PC-9 (cell line): ENCODE measurements at regions not wholly inside any gene's neighbourhood (a gene's known extent, or its start where the extent isn't known, plus 50 kb on each side); places are given as distances from the start of the nearest gene placed in this dataset.

ENCODE experiments used
- BruUV-seq: library from RNA; stranded (reverse); fragments of 400-500 nt; replicated peaks from 2 replicates; lab custom pipeline; 2021; lab: Mats Ljungman, UMichigan
- CTCF ChIA-PET: fragments of 300-600 bp; sonication (Branson Sonifier 250); formaldehyde crosslinking; loops from one replicate; lab custom pipeline; 2022; ENCODE audit warnings: antibody characterized with exemption; lab: Charles Lee
- POLR2A ChIA-PET: fragments of 300-600 bp; sonication (Branson Sonifier 250); formaldehyde crosslinking; loops from one replicate; lab custom pipeline; 2022; ENCODE audit warnings: antibody characterized with exemption; ENCODE audit not compliant: unreplicated experiment; lab: Charles Lee
- DNase-seq, 2 experiments: peaks; one replicate each; pipeline versions ENCODE4 v3.0.0 to v3.0.0-alpha.2; 2015 to 2022; ENCODE audit warnings: mixed read lengths in 1 of 2
- H2AFZ ChIP-seq: fragments of 200-600 bp; sonication (generic); 2 replicates; pipeline ENCODE4 v1.8.1; 2017; ENCODE audit warnings: antibody characterized with exemption
- H3F3A ChIP-seq: fragments of 200-600 bp; sonication (generic); 2 replicates; pipeline ENCODE4 v1.8.1; 2017; ENCODE audit warnings: antibody characterized with exemption, mild to moderate bottlenecking, low read depth; ENCODE audit not compliant: insufficient read depth
- H3K27ac ChIP-seq: fragments of 200-600 bp; sonication (generic); 2 replicates; pipeline ENCODE4 v1.6.1; 2016; ENCODE audit warnings: mixed run types
- H3K27me3 ChIP-seq: fragments of 200-600 bp; sonication (generic); 2 replicates; pipeline ENCODE4 v1.6.1; 2016; ENCODE audit warnings: low read depth, mixed run types; ENCODE audit not compliant: insufficient read depth
- H3K36me3 ChIP-seq: fragments of 200-600 bp; sonication (generic); 2 replicates; pipeline ENCODE4 v1.6.1; 2016; ENCODE audit warnings: low read depth, mixed run types
- H3K4me1 ChIP-seq: fragments of 200-600 bp; sonication (generic); replicated peaks from 2 replicates; pipeline ENCODE4 v1.6.1; 2016; ENCODE audit warnings: mixed run types; ENCODE audit not compliant: insufficient read depth
- H3K4me2 ChIP-seq: fragments of 200-600 bp; sonication (generic); 2 replicates; pipeline ENCODE4 v1.6.1; 2017; ENCODE audit warnings: mixed run types
- H3K4me3 ChIP-seq: fragments of 200-600 bp; sonication (generic); 2 replicates; pipeline ENCODE4 v1.6.1; 2016; ENCODE audit warnings: mixed run types
- H3K79me2 ChIP-seq: fragments of 200-600 bp; sonication (generic); 2 replicates; pipeline ENCODE4 v1.6.1; 2017; ENCODE audit warnings: low read depth, mixed run types
- H3K9me2 ChIP-seq: fragments of 200-600 bp; sonication (generic); 2 replicates; pipeline ENCODE4 v1.8.1; 2017; ENCODE audit warnings: mild to moderate bottlenecking; ENCODE audit not compliant: insufficient read depth
- H3K9me3 ChIP-seq: fragments of 200-600 bp; sonication (generic); 2 replicates; pipeline ENCODE4 v1.8.1; 2016; ENCODE audit warnings: low read depth; ENCODE audit not compliant: insufficient read depth
- H4K20me1 ChIP-seq: fragments of 200-600 bp; sonication (generic); 2 replicates; pipeline ENCODE4 v1.8.1; 2017; ENCODE audit not compliant: insufficient read depth
- CTCF ChIP-seq: fragments of 200-600 bp; sonication (generic); conservative IDR thresholded peaks from 2 replicates; pipeline ENCODE4 v1.6.1; 2017; ENCODE audit warnings: mixed run types, antibody characterized with exemption, mild to moderate bottlenecking, moderate library complexity
- EZH2 ChIP-seq: fragments of 200-600 bp; sonication (generic); IDR thresholded peaks from 2 replicates; pipeline ENCODE4 v1.8.0; 2017; ENCODE audit warnings: antibody characterized with exemption, low read depth
- intact Hi-C: fragments of 100-400 bp; cut with micrococcal nuclease; formaldehyde crosslinking; loops from one replicate; pipeline ENCODE4 v1.10.0; 2022; ENCODE audit not compliant: unreplicated experiment

- POLR2A ChIA-PET: no interaction called here
- peaks cover 71% of the 10 kb centered on the region for H3K27me3 ChIP-seq
- H3K4me3 ChIP-seq: no peak overlapping the region
These were observed 190.1 kb downstream of the NDUFA10 start for GRCh38 chr2:239835056-239835455.

GRCh38 chr2:239834143-239834542 is 191.0 kb downstream of the NDUFA10 start:
- peaks cover 76% of the 10 kb centered on the region for H3K27me3 ChIP-seq
- intact Hi-C loops: no loop called here
- H3K9me2 ChIP-seq: no peaks in the 10 kb centered on the region
- no peak overlapping the region for H2AFZ ChIP-seq
- H3F3A ChIP-seq: no peaks in the 10 kb centered on the region
- POLR2A ChIA-PET: no interaction called here
- DNase-seq: no peak
- BruUV-seq: no TSS peak
- TF ChIP-seq EZH2 (no peak), CTCF (no peak)
- no peaks in the 10 kb centered on the region for H3K9me3 ChIP-seq
- H3K79me2 ChIP-seq: no peaks in the 10 kb centered on the region
- H3K27ac ChIP-seq: no peak overlapping the region
- CTCF ChIA-PET: no interaction called here
- no peaks in the 10 kb centered on the region for H4K20me1 ChIP-seq
- no peaks in the 10 kb centered on the region for H3K4me1 ChIP-seq
- H3K4me3 ChIP-seq: no peak overlapping the region
- no peaks in the 10 kb centered on the region for H3K36me3 ChIP-seq
- H3K4me2 ChIP-seq: no peak overlapping the region

More at GRCh38 chr2:239835056-239835455, 190.1 kb downstream of the NDUFA10 start:
- no TSS peak for BruUV-seq
- Histone ChIP-seq H3K4me2 (no peak overlapping the region), H3K9me3 (no peaks in the 10 kb centered on the region), H3K27ac (no peak overlapping the region), H3K36me3 (no peaks in the 10 kb centered on the region), H3F3A (no peaks in the 10 kb centered on the region), H3K9me2 (no peaks in the 10 kb centered on the region), H3K79me2 (no peaks in the 10 kb centered on the region), H4K20me1 (no peaks in the 10 kb centered on the region), H2AFZ (no peak overlapping the region), H3K4me1 (no peaks in the 10 kb centered on the region)
- CTCF ChIA-PET: no interaction called here
- intact Hi-C loops: no loop called here
- DNase-seq: no peak
- TF ChIP-seq EZH2 (no peak), CTCF (no peak)

- no TSS peak for BruUV-seq
- DNase-seq: no peak
- no peak for TF ChIP-seq CTCF
- TF ChIP-seq EZH2: no peak
These were observed 191.7 kb downstream of the NDUFA10 start for GRCh38 chr2:239833269-239834109.

More at GRCh38 chr2:239833269-239834109, 191.7 kb downstream of the NDUFA10 start:
- H3K27ac ChIP-seq: no peak overlapping the region
- H3F3A ChIP-seq: no peaks in the 10 kb centered on the region
- POLR2A ChIA-PET: no interaction called here
- intact Hi-C loops: no loop called here
- no peaks in the 10 kb centered on the region for H3K9me2 ChIP-seq
- H4K20me1 ChIP-seq: no peaks in the 10 kb centered on the region
- H3K9me3 ChIP-seq: no peaks in the 10 kb centered on the region
- H3K4me3 ChIP-seq: no peak overlapping the region
- H3K4me1 ChIP-seq: no peaks in the 10 kb centered on the region
- H3K36me3 ChIP-seq: no peaks in the 10 kb centered on the region
- no peak overlapping the region for H3K4me2 ChIP-seq
- CTCF ChIA-PET: no interaction called here
- no peak overlapping the region for H2AFZ ChIP-seq
- no peaks in the 10 kb centered on the region for H3K79me2 ChIP-seq
- H3K27me3 ChIP-seq: peaks cover 82% of the 10 kb centered on the region
